ENCODE measurements at regions not wholly inside any gene's neighbourhood (a gene's known extent, or its start where the extent isn't known, plus 50 kb on each side); places are given as distances from the start of the nearest gene placed in this dataset.
"Not testable (repeated sequence)": the region's sequence is repeated elsewhere in the genome, so short reads cannot be mapped to it uniquely, and the experiment has no call there.

GRCh38 chr2:87438780-87439454 lies 309.0 kb upstream of the PLGLB2 start:
- H3K9me3 ChIP-seq (ENCODE audit: control insufficient read depth in 4 of 4, insufficient read depth in 3 of 4, low read length in 3 of 4); DNase-seq; H3K4me1 ChIP-seq (ENCODE audit: control insufficient read depth in 5 of 5, insufficient read depth in 5 of 5, low read length in 5 of 5); H3K27ac ChIP-seq (ENCODE audit: low read depth in 1 of 2, low read length in 1 of 2); H3K4me3 ChIP-seq; H3K36me3 ChIP-seq (ENCODE audit: control insufficient read depth in 4 of 4, insufficient read depth in 4 of 4, low read length in 4 of 4); H3K27me3 ChIP-seq (ENCODE audit: control insufficient read depth in 3 of 3, insufficient read depth in 3 of 3, low read length in 2 of 3); H3K9ac ChIP-seq (ENCODE audit: insufficient read depth in 1 of 2, low read length in 2 of 2): not testable (repeated sequence)
- WGBS, 2 donors = 33 to 70% methylated on average over 6 of the region's 6 CpGs
- peak; percentile 19 for ATAC-seq (ENCODE audit: insufficient read depth, low FRiP score)

- not testable (repeated sequence) for H3K27me3 ChIP-seq (ENCODE audit: control insufficient read depth in 3 of 3, insufficient read depth in 3 of 3, low read length in 2 of 3); H3K4me3 ChIP-seq; H3K36me3 ChIP-seq (ENCODE audit: control insufficient read depth in 4 of 4, insufficient read depth in 4 of 4, low read length in 4 of 4); H3K9ac ChIP-seq (ENCODE audit: insufficient read depth in 1 of 2, low read length in 2 of 2); H3K9me3 ChIP-seq (ENCODE audit: control insufficient read depth in 4 of 4, insufficient read depth in 3 of 4, low read length in 3 of 4); H3K4me1 ChIP-seq (ENCODE audit: control insufficient read depth in 5 of 5, insufficient read depth in 5 of 5, low read length in 5 of 5); H3K27ac ChIP-seq (ENCODE audit: low read depth in 1 of 2, low read length in 1 of 2); ATAC-seq (ENCODE audit: insufficient read depth, low FRiP score)
- DNase-seq = peak in 2 of 3 donors; percentile 12 to 13
- 65 to 79% methylated on average over 5 to 7 of the region's 7 CpGs for WGBS, 2 donors
Measured at GRCh38 chr2:87439617-87440204, 308.2 kb upstream of the PLGLB2 start.

- 49 to 83% methylated on average over 2 of the region's 2 CpGs for WGBS, 2 donors
- not testable (repeated sequence) for H3K27me3 ChIP-seq (ENCODE audit: control insufficient read depth in 3 of 3, insufficient read depth in 3 of 3, low read length in 2 of 3); H3K4me1 ChIP-seq (ENCODE audit: control insufficient read depth in 5 of 5, insufficient read depth in 5 of 5, low read length in 5 of 5); H3K36me3 ChIP-seq (ENCODE audit: control insufficient read depth in 4 of 4, insufficient read depth in 4 of 4, low read length in 4 of 4); ATAC-seq (ENCODE audit: insufficient read depth, low FRiP score); H3K27ac ChIP-seq (ENCODE audit: low read depth in 1 of 2, low read length in 1 of 2); H3K4me3 ChIP-seq; H3K9ac ChIP-seq (ENCODE audit: insufficient read depth in 1 of 2, low read length in 2 of 2); H3K9me3 ChIP-seq (ENCODE audit: control insufficient read depth in 4 of 4, insufficient read depth in 3 of 4, low read length in 3 of 4); DNase-seq
Measured at GRCh38 chr2:87440650-87441049, 307.2 kb upstream of the PLGLB2 start.

- H3K4me1 ChIP-seq (ENCODE audit: control insufficient read depth in 5 of 5, insufficient read depth in 5 of 5, low read length in 5 of 5); ATAC-seq (ENCODE audit: insufficient read depth, low FRiP score): not testable (repeated sequence)
- WGBS, 2 donors = 94 to 97% methylated on average over 6 of the region's 6 CpGs
Measured at GRCh38 chr2:87441375-87441774, 306.5 kb upstream of the PLGLB2 start.

GRCh38 chr2:87442983-87443577 lies 304.8 kb upstream of the PLGLB2 start:
- WGBS, 2 donors = 76 to 81% methylated on average over 5 of the region's 6 CpGs
- not testable (repeated sequence) for ATAC-seq (ENCODE audit: insufficient read depth, low FRiP score); H3K4me3 ChIP-seq; H3K27me3 ChIP-seq (ENCODE audit: control insufficient read depth in 3 of 3, insufficient read depth in 3 of 3, low read length in 2 of 3); H3K36me3 ChIP-seq (ENCODE audit: control insufficient read depth in 4 of 4, insufficient read depth in 4 of 4, low read length in 4 of 4); H3K4me1 ChIP-seq (ENCODE audit: control insufficient read depth in 5 of 5, insufficient read depth in 5 of 5, low read length in 5 of 5); H3K9ac ChIP-seq (ENCODE audit: insufficient read depth in 1 of 2, low read length in 2 of 2); H3K9me3 ChIP-seq (ENCODE audit: control insufficient read depth in 4 of 4, insufficient read depth in 3 of 4, low read length in 3 of 4); H3K27ac ChIP-seq (ENCODE audit: low read depth in 1 of 2, low read length in 1 of 2); DNase-seq

More at GRCh38 chr2:87441375-87441774, 306.5 kb upstream of the PLGLB2 start:
- not testable (repeated sequence) for DNase-seq; H3K27ac ChIP-seq (ENCODE audit: low read depth in 1 of 2, low read length in 1 of 2); H3K27me3 ChIP-seq (ENCODE audit: control insufficient read depth in 3 of 3, insufficient read depth in 3 of 3, low read length in 2 of 3); H3K9ac ChIP-seq (ENCODE audit: insufficient read depth in 1 of 2, low read length in 2 of 2); H3K9me3 ChIP-seq (ENCODE audit: control insufficient read depth in 4 of 4, insufficient read depth in 3 of 4, low read length in 3 of 4); H3K4me3 ChIP-seq; H3K36me3 ChIP-seq (ENCODE audit: control insufficient read depth in 4 of 4, insufficient read depth in 4 of 4, low read length in 4 of 4)

GRCh38 chr2:87444951-87445350 lies 302.9 kb upstream of the PLGLB2 start:
- ATAC-seq (ENCODE audit: insufficient read depth, low FRiP score); H3K4me1 ChIP-seq (ENCODE audit: control insufficient read depth in 5 of 5, insufficient read depth in 5 of 5, low read length in 5 of 5); H3K27me3 ChIP-seq (ENCODE audit: control insufficient read depth in 3 of 3, insufficient read depth in 3 of 3, low read length in 2 of 3); H3K9ac ChIP-seq (ENCODE audit: insufficient read depth in 1 of 2, low read length in 2 of 2); H3K4me3 ChIP-seq; DNase-seq; H3K9me3 ChIP-seq (ENCODE audit: control insufficient read depth in 4 of 4, insufficient read depth in 3 of 4, low read length in 3 of 4); H3K36me3 ChIP-seq (ENCODE audit: control insufficient read depth in 4 of 4, insufficient read depth in 4 of 4, low read length in 4 of 4); H3K27ac ChIP-seq (ENCODE audit: low read depth in 1 of 2, low read length in 1 of 2): not testable (repeated sequence)
- 87 to 96% methylated on average over 2 to 3 of the region's 3 CpGs for WGBS, 2 donors

- not testable (repeated sequence) for H3K4me1 ChIP-seq (ENCODE audit: control insufficient read depth in 5 of 5, insufficient read depth in 5 of 5, low read length in 5 of 5); H3K9ac ChIP-seq (ENCODE audit: insufficient read depth in 1 of 2, low read length in 2 of 2); H3K27ac ChIP-seq (ENCODE audit: low read depth in 1 of 2, low read length in 1 of 2); H3K27me3 ChIP-seq (ENCODE audit: control insufficient read depth in 3 of 3, insufficient read depth in 3 of 3, low read length in 2 of 3); DNase-seq; H3K4me3 ChIP-seq; H3K36me3 ChIP-seq (ENCODE audit: control insufficient read depth in 4 of 4, insufficient read depth in 4 of 4, low read length in 4 of 4); H3K9me3 ChIP-seq (ENCODE audit: control insufficient read depth in 4 of 4, insufficient read depth in 3 of 4, low read length in 3 of 4)
- WGBS, 2 donors = 85 to 93% methylated on average over 1 to 2 of the region's 5 CpGs
- ATAC-seq (ENCODE audit: insufficient read depth, low FRiP score) = peak; percentile 56
Measured at GRCh38 chr2:87445613-87446312, 302.1 kb upstream of the PLGLB2 start.

- ATAC-seq (ENCODE audit: insufficient read depth, low FRiP score) = peak; percentile 13
- DNase-seq; H3K27me3 ChIP-seq (ENCODE audit: control insufficient read depth in 3 of 3, insufficient read depth in 3 of 3, low read length in 2 of 3); H3K36me3 ChIP-seq (ENCODE audit: control insufficient read depth in 4 of 4, insufficient read depth in 4 of 4, low read length in 4 of 4); H3K9ac ChIP-seq (ENCODE audit: insufficient read depth in 1 of 2, low read length in 2 of 2); H3K4me1 ChIP-seq (ENCODE audit: control insufficient read depth in 5 of 5, insufficient read depth in 5 of 5, low read length in 5 of 5); H3K9me3 ChIP-seq (ENCODE audit: control insufficient read depth in 4 of 4, insufficient read depth in 3 of 4, low read length in 3 of 4); H3K27ac ChIP-seq (ENCODE audit: low read depth in 1 of 2, low read length in 1 of 2); H3K4me3 ChIP-seq: not testable (repeated sequence)
- WGBS, 2 donors = no CpG with 5 or more reads among the region's 1 CpG
Measured at GRCh38 chr2:87446313-87446696, 301.6 kb upstream of the PLGLB2 start.

Data from lung (tissue), 9 donors.